Muscle layer of duodenum (tissue), 2 donors: ENCODE measurements at regions not wholly inside any gene's neighbourhood (a gene's known extent, or its start where the extent isn't known, plus 50 kb on each side); places are given as distances from the start of the nearest gene placed in this dataset.

Experiments
- H3K27ac ChIP-seq: one replicate; pipeline ENCODE4 v1.7.0; 2013; ENCODE audit warnings: mild to moderate bottlenecking, low read length
- H3K27me3 ChIP-seq: one replicate; pipeline ENCODE4 v1.7.0; 2013; ENCODE audit warnings: low read depth, mild to moderate bottlenecking, control low read depth, low read length
- H3K36me3 ChIP-seq, 2 donors: one replicate each; pipeline ENCODE4 v1.7.0; 2013; ENCODE audit warnings: low read length in 2 of 2, control low read depth in 1 of 2, mild to moderate bottlenecking in 1 of 2; ENCODE audit not compliant: insufficient read depth in 2 of 2, control insufficient read depth in 1 of 2
- H3K4me1 ChIP-seq, 2 donors: one replicate each; pipeline ENCODE4 v1.7.0; 2013; ENCODE audit warnings: low read length in 2 of 2, mild to moderate bottlenecking in 2 of 2, control low read depth in 1 of 2, moderate library complexity in 1 of 2; ENCODE audit not compliant: insufficient read depth in 2 of 2, control insufficient read depth in 1 of 2
- H3K4me3 ChIP-seq, 2 donors: one replicate each; pipeline ENCODE4 v1.7.0; 2013; ENCODE audit warnings: low read length in 2 of 2, low read depth in 1 of 2, mild to moderate bottlenecking in 1 of 2
- H3K9me3 ChIP-seq, 2 donors: one replicate each; pipeline ENCODE4 v1.7.0; 2013; ENCODE audit warnings: low read length in 2 of 2, control low read depth in 1 of 2, mild to moderate bottlenecking in 1 of 2; ENCODE audit not compliant: control insufficient read depth in 1 of 2
- donor health status: healthy.

- Histone ChIP-seq H3K36me3 (no peaks in the 10 kb centered on the region), H3K4me3 (no peak overlapping the region), H3K27me3 (no peaks in the 10 kb centered on the region), H3K9me3 (peaks cover 0 to 5% of the 10 kb centered on the region in 2 donors), H3K27ac (no peak overlapping the region), H3K4me1 (no peaks in the 10 kb centered on the region)
Observed at GRCh38 chr3:135352213-135352612, 557.2 kb downstream of the EPHB1 start.

GRCh38 chr3:135362889-135363288 is 567.8 kb downstream of the EPHB1 start:
- no peak overlapping the region for H3K27ac ChIP-seq

GRCh38 chr3:135364676-135365075 is 569.6 kb downstream of the EPHB1 start:
- H3K27ac ChIP-seq, result no peak overlapping the region
- H3K36me3 ChIP-seq, result no peaks in the 10 kb centered on the region
- H3K4me1 ChIP-seq, result no peaks in the 10 kb centered on the region
- no peaks in the 10 kb centered on the region for H3K9me3 ChIP-seq
- no peak overlapping the region for H3K4me3 ChIP-seq
- no peaks in the 10 kb centered on the region for H3K27me3 ChIP-seq

More at GRCh38 chr3:135362889-135363288, 567.8 kb downstream of the EPHB1 start:
- Histone ChIP-seq H3K4me3 (no peak overlapping the region), H3K4me1 (no peaks in the 10 kb centered on the region), H3K9me3 (no peaks in the 10 kb centered on the region), H3K36me3 (no peaks in the 10 kb centered on the region), H3K27me3 (no peaks in the 10 kb centered on the region)

GRCh38 chr3:135366816-135367215 is 571.8 kb downstream of the EPHB1 start:
- Histone ChIP-seq H3K36me3 (no peaks in the 10 kb centered on the region), H3K27me3 (no peaks in the 10 kb centered on the region), H3K9me3 (no peaks in the 10 kb centered on the region)

GRCh38 chr3:135368316-135368715 is 573.3 kb downstream of the EPHB1 start:
- no peaks in the 10 kb centered on the region for H3K9me3 ChIP-seq
- no peak overlapping the region for H3K27ac ChIP-seq
- H3K4me3 ChIP-seq, result no peak overlapping the region
- no peaks in the 10 kb centered on the region for H3K36me3 ChIP-seq
- no peaks in the 10 kb centered on the region for H3K27me3 ChIP-seq
- no peaks in the 10 kb centered on the region for H3K4me1 ChIP-seq

More at GRCh38 chr3:135366816-135367215, 571.8 kb downstream of the EPHB1 start:
- Histone ChIP-seq H3K4me1 (no peaks in the 10 kb centered on the region), H3K27ac (no peak overlapping the region), H3K4me3 (no peak overlapping the region)

GRCh38 chr3:135368781-135369180 is 573.7 kb downstream of the EPHB1 start:
- no peaks in the 10 kb centered on the region for H3K4me1 ChIP-seq
- no peaks in the 10 kb centered on the region for H3K36me3 ChIP-seq
- H3K9me3 ChIP-seq, result no peaks in the 10 kb centered on the region
- H3K27me3 ChIP-seq, result no peaks in the 10 kb centered on the region
- no peak overlapping the region for H3K27ac ChIP-seq
- H3K4me3 ChIP-seq, result no peak overlapping the region

GRCh38 chr3:135374571-135374970 is 579.5 kb downstream of the EPHB1 start:
- no peak overlapping the region for H3K4me3 ChIP-seq
- no peaks in the 10 kb centered on the region for H3K36me3 ChIP-seq
- H3K9me3 ChIP-seq, result no peaks in the 10 kb centered on the region
- H3K27me3 ChIP-seq, result no peaks in the 10 kb centered on the region
- H3K27ac ChIP-seq, result no peak overlapping the region
- no peaks in the 10 kb centered on the region for H3K4me1 ChIP-seq

- Histone ChIP-seq H3K27me3 (no peaks in the 10 kb centered on the region), H3K27ac (no peak overlapping the region), H3K4me3 (no peak overlapping the region), H3K36me3 (no peaks in the 10 kb centered on the region), H3K9me3 (no peaks in the 10 kb centered on the region), H3K4me1 (no peaks in the 10 kb centered on the region)
Observed at GRCh38 chr3:135382188-135382587, 583.3 kb upstream of the PPP2R3A start.

- Histone ChIP-seq H3K27ac (no peak overlapping the region), H3K4me3 (no peak overlapping the region)
Observed at GRCh38 chr3:135382621-135383020, 582.9 kb upstream of the PPP2R3A start.

GRCh38 chr3:135383301-135383700 is 582.2 kb upstream of the PPP2R3A start:
- Histone ChIP-seq H3K9me3 (no peaks in the 10 kb centered on the region), H3K4me1 (no peaks in the 10 kb centered on the region), H3K27me3 (no peaks in the 10 kb centered on the region), H3K27ac (no peak overlapping the region), H3K36me3 (no peaks in the 10 kb centered on the region), H3K4me3 (no peak overlapping the region)

More at GRCh38 chr3:135382621-135383020, 582.9 kb upstream of the PPP2R3A start:
- no peaks in the 10 kb centered on the region for H3K9me3 ChIP-seq
- H3K27me3 ChIP-seq, result no peaks in the 10 kb centered on the region
- H3K4me1 ChIP-seq, result no peaks in the 10 kb centered on the region
- H3K36me3 ChIP-seq, result no peaks in the 10 kb centered on the region

- Histone ChIP-seq H3K4me3 (no peak overlapping the region), H3K36me3 (no peaks in the 10 kb centered on the region), H3K4me1 (no peaks in the 10 kb centered on the region)
Observed at GRCh38 chr3:135392151-135392550, 573.4 kb upstream of the PPP2R3A start.

GRCh38 chr3:135393159-135393558 is 572.4 kb upstream of the PPP2R3A start:
- Histone ChIP-seq H3K4me3 (no peak overlapping the region), H3K27ac (no peak overlapping the region), H3K36me3 (no peaks in the 10 kb centered on the region), H3K4me1 (no peaks in the 10 kb centered on the region), H3K27me3 (no peaks in the 10 kb centered on the region), H3K9me3 (peaks cover 0 to 17% of the 10 kb centered on the region in 2 donors)

More at GRCh38 chr3:135392151-135392550, 573.4 kb upstream of the PPP2R3A start:
- Histone ChIP-seq H3K9me3 (peaks cover 0 to 17% of the 10 kb centered on the region in 2 donors), H3K27ac (no peak overlapping the region), H3K27me3 (no peaks in the 10 kb centered on the region)
